MM.1S (cell line): ENCODE measurements at regions not wholly inside any gene's neighbourhood (a gene's known extent, or its start where the extent isn't known, plus 50 kb on each side); places are given as distances from the start of the nearest gene placed in this dataset.

Experiments used
- CTCF ChIP-seq: fragments of 300-600 bp; sonication (generic); IDR thresholded peaks from 2 replicates; pipeline ENCODE4 v1.5.1; 2016; ENCODE audit warnings: antibody characterized with exemption, low read length, mixed read lengths
- EZH2 ChIP-seq: fragments of 300-600 bp; sonication (generic); optimal IDR thresholded peaks from 2 replicates; pipeline ENCODE3; 2017; ENCODE audit warnings: low read depth, mild to moderate bottlenecking, antibody characterized with exemption, low read length, mixed read lengths
- EZH2phosphoT487 ChIP-seq: fragments of 300-600 bp; sonication (generic); IDR thresholded peaks from 2 replicates; pipeline ENCODE4 v1.6.1; 2018; ENCODE audit warnings: antibody characterized with exemption, low read length

- TF ChIP-seq CTCF = no peak
- no peak for TF ChIP-seq EZH2
- TF ChIP-seq EZH2phosphoT487 = no peak
Measured at GRCh38 chr6:44046516-44047178, 80.6 kb downstream of the MRPL14 start.
